Large intestine (tissue), 3 donors: ENCODE measurements at regions not wholly inside any gene's neighbourhood (a gene's known extent, or its start where the extent isn't known, plus 50 kb on each side); places are given as distances from the start of the nearest gene placed in this dataset.

Experiments
- DNase-seq, 2 donors: peaks; one replicate each; pipeline versions ENCODE4 v3.0.0 to v3.0.0-alpha.2; 2013
- H3K27ac ChIP-seq: one replicate; pipeline ENCODE4 v1.5.1; 2013; ENCODE audit warnings: low read length
- H3K27me3 ChIP-seq: 2 replicates; pipeline ENCODE4 v1.6.1; 2013; ENCODE audit warnings: low read length; ENCODE audit not compliant: control insufficient read depth, insufficient read depth
- H3K36me3 ChIP-seq: 2 replicates; pipeline ENCODE4 v1.6.1; 2013; ENCODE audit warnings: low read length; ENCODE audit not compliant: control insufficient read depth, insufficient read depth
- H3K4me1 ChIP-seq: one replicate; pipeline ENCODE4 v1.6.1; 2013; ENCODE audit warnings: low read length; ENCODE audit not compliant: control insufficient read depth, insufficient read depth
- H3K4me3 ChIP-seq: one replicate; pipeline ENCODE4 v1.5.1; 2013; ENCODE audit warnings: low read length
- H3K9me3 ChIP-seq: one replicate; pipeline ENCODE4 v1.6.1; 2013; ENCODE audit warnings: mild to moderate bottlenecking, low read depth, low read length, moderate library complexity; ENCODE audit not compliant: control insufficient read depth
- WGBS: methylation state at CpG from one replicate; pipeline ENCODE4 v1.1.5; 2013; ENCODE audit warnings: low lambda C conversion rate; ENCODE audit not compliant: insufficient coverage; 5-methylcytosine and 5-hydroxymethylcytosine counted together

- H3K4me1 ChIP-seq = no peaks in the 10 kb centered on the region
- no peak overlapping the region for H3K4me3 ChIP-seq
- WGBS = no CpG with 5 or more reads among the region's 10 CpGs
Observed at GRCh38 chr18:38551881-38552280, 986.3 kb upstream of the CELF4 start.

GRCh38 chr18:38545071-38545470 lies 979.5 kb upstream of the CELF4 start:
- Histone ChIP-seq H3K27ac (no peak overlapping the region), H3K36me3 (no peaks in the 10 kb centered on the region), H3K4me1 (no peaks in the 10 kb centered on the region), H3K9me3 (no peaks in the 10 kb centered on the region), H3K27me3 (no peaks in the 10 kb centered on the region), H3K4me3 (no peak overlapping the region)
- no CpG with 5 or more reads among the region's 1 CpG for WGBS
- DNase-seq = peak; percentile 9 to 22

More at GRCh38 chr18:38551881-38552280, 986.3 kb upstream of the CELF4 start:
- H3K27me3 ChIP-seq = no peaks in the 10 kb centered on the region
- no peaks in the 10 kb centered on the region for H3K36me3 ChIP-seq
- no peaks in the 10 kb centered on the region for H3K9me3 ChIP-seq
- DNase-seq = no peak
- no peak overlapping the region for H3K27ac ChIP-seq

GRCh38 chr18:38539856-38540255 lies 974.3 kb upstream of the CELF4 start:
- Histone ChIP-seq H3K27ac (no peak overlapping the region), H3K9me3 (no peaks in the 10 kb centered on the region), H3K4me3 (no peak overlapping the region), H3K36me3 (no peaks in the 10 kb centered on the region), H3K27me3 (no peaks in the 10 kb centered on the region), H3K4me1 (no peaks in the 10 kb centered on the region)
- DNase-seq = no peak

GRCh38 chr18:38539371-38539770 lies 973.8 kb upstream of the CELF4 start:
- DNase-seq = no peak
- no peak overlapping the region for H3K27ac ChIP-seq
- no peaks in the 10 kb centered on the region for H3K27me3 ChIP-seq
- no peaks in the 10 kb centered on the region for H3K9me3 ChIP-seq
- H3K36me3 ChIP-seq = no peaks in the 10 kb centered on the region
- H3K4me1 ChIP-seq = no peaks in the 10 kb centered on the region
- H3K4me3 ChIP-seq = no peak overlapping the region

- H3K4me3 ChIP-seq = no peak overlapping the region
- H3K27ac ChIP-seq = no peak overlapping the region
- H3K4me1 ChIP-seq = no peaks in the 10 kb centered on the region
- peaks cover 4% of the 10 kb centered on the region for H3K9me3 ChIP-seq
- H3K36me3 ChIP-seq = no peaks in the 10 kb centered on the region
- H3K27me3 ChIP-seq = no peaks in the 10 kb centered on the region
- DNase-seq = no peak
Observed at GRCh38 chr18:38534073-38534472, 968.5 kb upstream of the CELF4 start.

GRCh38 chr18:38526922-38527321 lies 961.3 kb upstream of the CELF4 start:
- no peak for DNase-seq
- H3K36me3 ChIP-seq = no peaks in the 10 kb centered on the region
- H3K27ac ChIP-seq = no peak overlapping the region
- H3K27me3 ChIP-seq = no peaks in the 10 kb centered on the region
- no peaks in the 10 kb centered on the region for H3K4me1 ChIP-seq
- no peak overlapping the region for H3K4me3 ChIP-seq
- no peaks in the 10 kb centered on the region for H3K9me3 ChIP-seq

GRCh38 chr18:38525039-38525438 lies 959.4 kb upstream of the CELF4 start:
- Histone ChIP-seq H3K27me3 (no peaks in the 10 kb centered on the region), H3K9me3 (no peaks in the 10 kb centered on the region), H3K4me1 (no peaks in the 10 kb centered on the region), H3K27ac (no peak overlapping the region), H3K4me3 (no peak overlapping the region), H3K36me3 (no peaks in the 10 kb centered on the region)
- no peak for DNase-seq
- WGBS = 90% methylated on average over 2 of the region's 5 CpGs

GRCh38 chr18:38520786-38521185 lies 955.2 kb upstream of the CELF4 start:
- no peaks in the 10 kb centered on the region for H3K4me1 ChIP-seq
- no peak overlapping the region for H3K4me3 ChIP-seq
- DNase-seq = no peak
- 87% methylated on average over 4 of the region's 5 CpGs for WGBS
- no peaks in the 10 kb centered on the region for H3K27me3 ChIP-seq
- no peaks in the 10 kb centered on the region for H3K9me3 ChIP-seq
- H3K27ac ChIP-seq = no peak overlapping the region
- H3K36me3 ChIP-seq = no peaks in the 10 kb centered on the region

GRCh38 chr18:38502539-38502938 lies 936.9 kb upstream of the CELF4 start:
- H3K9me3 ChIP-seq = no peaks in the 10 kb centered on the region
- H3K27ac ChIP-seq = no peak overlapping the region
- no peak for DNase-seq
- H3K36me3 ChIP-seq = no peaks in the 10 kb centered on the region
- WGBS = 100% methylated on average over 1 of the region's 1 CpG
- no peak overlapping the region for H3K4me3 ChIP-seq
- H3K27me3 ChIP-seq = no peaks in the 10 kb centered on the region
- no peaks in the 10 kb centered on the region for H3K4me1 ChIP-seq

GRCh38 chr18:38497266-38497665 lies 931.7 kb upstream of the CELF4 start:
- Histone ChIP-seq H3K27ac (no peak overlapping the region), H3K4me3 (no peak overlapping the region), H3K36me3 (no peaks in the 10 kb centered on the region), H3K4me1 (no peaks in the 10 kb centered on the region), H3K9me3 (no peaks in the 10 kb centered on the region), H3K27me3 (no peaks in the 10 kb centered on the region)
- DNase-seq = no peak
- 86% methylated on average over 1 of the region's 2 CpGs for WGBS

- H3K4me1 ChIP-seq = no peaks in the 10 kb centered on the region
- no peak for DNase-seq
- no peaks in the 10 kb centered on the region for H3K27me3 ChIP-seq
Observed at GRCh38 chr18:38496222-38496793, 930.7 kb upstream of the CELF4 start.

More at GRCh38 chr18:38496222-38496793, 930.7 kb upstream of the CELF4 start:
- no peak overlapping the region for H3K4me3 ChIP-seq
- no peak overlapping the region for H3K27ac ChIP-seq
- no CpG with 5 or more reads among the region's 1 CpG for WGBS
- no peaks in the 10 kb centered on the region for H3K9me3 ChIP-seq
- no peaks in the 10 kb centered on the region for H3K36me3 ChIP-seq
